Natural killer cell (primary cell): ENCODE measurements at regions not wholly inside any gene's neighbourhood (a gene's known extent, or its start where the extent isn't known, plus 50 kb on each side); places are given as distances from the start of the nearest gene placed in this dataset.

Experiments used
- ATAC-seq, 3 donors: fragments of 150-1000 bp in 2 of 3; fragments of 200-7000 bp in 1 of 3; cut with Tn5 transposase; 1 replicate in 1 of 3; 2 replicates in 2 of 3; pipeline ENCODE4 v1.10.0; 2021; ENCODE audit warnings: mild to moderate bottlenecking in 2 of 3, moderate library complexity in 2 of 3
- DNase-seq, 2 donors: peaks; one replicate each; pipeline versions ENCODE4 v3.0.0 to v3.0.0-alpha.2; 2013 to 2021; ENCODE audit warnings: mixed read lengths in 1 of 2
- H3K27ac ChIP-seq: one replicate; pipeline ENCODE4 v1.5.1; 2013; ENCODE audit warnings: mild to moderate bottlenecking, low read length
- H3K27me3 ChIP-seq: one replicate; pipeline ENCODE4 v1.6.1; 2013; ENCODE audit warnings: low read length; ENCODE audit not compliant: control insufficient read depth, insufficient read depth
- H3K36me3 ChIP-seq: one replicate; pipeline ENCODE4 v1.6.1; 2013; ENCODE audit warnings: low read length; ENCODE audit not compliant: control insufficient read depth, insufficient read depth
- H3K4me1 ChIP-seq: one replicate; pipeline ENCODE4 v1.6.1; 2013; ENCODE audit warnings: low read length; ENCODE audit not compliant: control insufficient read depth, insufficient read depth
- H3K4me3 ChIP-seq: one replicate; pipeline ENCODE4 v1.5.1; 2013; ENCODE audit warnings: low read length
- H3K9me3 ChIP-seq: one replicate; pipeline ENCODE4 v1.6.1; 2013; ENCODE audit warnings: low read length; ENCODE audit not compliant: control insufficient read depth, insufficient read depth
- H3K27ac Mint-ChIP-seq, 2 donors: one replicate each; pipeline ENCODE4 v1.8.0; 2022; ENCODE audit warnings: mild to moderate bottlenecking in 2 of 2, mixed read lengths in 2 of 2, moderate library complexity in 1 of 2
- H3K27me3 Mint-ChIP-seq, 2 donors: one replicate each; pipeline ENCODE4 v1.8.0; 2022; ENCODE audit warnings: low read depth in 2 of 2, mixed read lengths in 2 of 2
- H3K36me3 Mint-ChIP-seq: one replicate; pipeline ENCODE4 v1.8.0; 2022; ENCODE audit warnings: mixed read lengths
- H3K4me1 Mint-ChIP-seq, 2 donors: one replicate each; pipeline ENCODE4 v1.8.0; 2022; ENCODE audit warnings: mixed read lengths in 2 of 2
- H3K4me3 Mint-ChIP-seq: one replicate; pipeline ENCODE4 v1.8.0; 2022; ENCODE audit warnings: mild to moderate bottlenecking, moderate library complexity, mixed read lengths
- H3K9me3 Mint-ChIP-seq, 2 donors: one replicate each; pipeline ENCODE4 v1.8.0; 2022; ENCODE audit warnings: mixed read lengths in 2 of 2
- CTCF ChIP-seq: fragments of 200-600 bp; IDR thresholded peaks from one replicate; pipeline ENCODE4 v1.8.0; 2022; ENCODE audit warnings: antibody characterized with exemption
- WGBS: methylation state at CpG from one replicate; pipeline ENCODE4 v1.1.7; 2013; ENCODE audit warnings: missing lambda C conversion rate; ENCODE audit not compliant: insufficient coverage; 5-methylcytosine and 5-hydroxymethylcytosine counted together
- intact Hi-C: fragments of 100-400 bp; cut with micrococcal nuclease; formaldehyde crosslinking; loops from one replicate; pipeline ENCODE4 v1.14.2; 2022

DNA sequence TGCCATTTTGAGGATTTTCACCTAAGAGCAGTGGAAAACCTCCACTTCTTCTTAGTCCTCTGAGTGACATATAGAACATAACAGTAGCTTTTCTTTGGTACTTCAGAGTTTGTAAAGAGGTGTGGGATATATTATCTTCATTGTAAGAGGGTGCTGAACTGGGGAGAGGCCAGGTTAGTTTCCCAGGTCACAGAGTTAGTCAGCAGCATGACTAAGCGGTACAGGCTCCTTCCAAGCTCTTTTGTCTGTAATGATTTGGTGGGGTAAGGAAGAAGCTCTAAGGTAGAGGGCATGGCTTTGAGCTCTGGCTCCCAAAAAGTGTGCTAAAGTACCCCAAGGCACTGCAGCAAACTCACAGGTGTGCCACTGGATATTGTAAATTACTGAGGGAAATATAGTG, 325.0 kb upstream of the PLXNA2 start:
- Histone ChIP-seq H3K36me3 (no peaks in the 10 kb centered on the region), H3K4me3 (no peak overlapping the region), H3K9me3 (no peaks in the 10 kb centered on the region), H3K27ac (no peak overlapping the region), H3K4me1 (no peaks in the 10 kb centered on the region), H3K27me3 (no peaks in the 10 kb centered on the region)
- Mint-ChIP-seq H3K27me3 (peaks cover 2 to 9% of the 10 kb centered on the region in 2 donors), H3K4me3 (no peak overlapping the region), H3K36me3 (no peaks in the 10 kb centered on the region), H3K4me1 (no peaks in the 10 kb centered on the region), H3K9me3 (peaks cover 0 to 7% of the 10 kb centered on the region in 2 donors), H3K27ac (no peak overlapping the region)
- ATAC-seq (no peak), DNase-seq (no peak)
- WGBS = 89% methylated on average over 1 of the region's 1 CpG
- no peak for TF ChIP-seq CTCF
- intact Hi-C loops = no loop called here

- no peaks in the 10 kb centered on the region for H3K4me1 Mint-ChIP-seq
- ATAC-seq = no peak
- no peaks in the 10 kb centered on the region for H3K36me3 Mint-ChIP-seq
- Histone ChIP-seq H3K27ac (no peak overlapping the region), H3K4me1 (no peaks in the 10 kb centered on the region), H3K27me3 (no peaks in the 10 kb centered on the region), H3K36me3 (no peaks in the 10 kb centered on the region), H3K4me3 (no peak overlapping the region), H3K9me3 (no peaks in the 10 kb centered on the region)
- peaks cover 0 to 9% of the 10 kb centered on the region in 2 donors for H3K27me3 Mint-ChIP-seq
- no peak for DNase-seq
- TF ChIP-seq CTCF = no peak
- H3K27ac Mint-ChIP-seq = no peak overlapping the region
- peaks cover 0 to 4% of the 10 kb centered on the region in 2 donors for H3K9me3 Mint-ChIP-seq
- no peak overlapping the region for H3K4me3 Mint-ChIP-seq
- WGBS = 96% methylated on average over 5 of the region's 5 CpGs
- intact Hi-C loops = no loop called here
These were observed 326.2 kb upstream of the PLXNA2 start for GRCh38 chr1:208570362-208570761.

DNA sequence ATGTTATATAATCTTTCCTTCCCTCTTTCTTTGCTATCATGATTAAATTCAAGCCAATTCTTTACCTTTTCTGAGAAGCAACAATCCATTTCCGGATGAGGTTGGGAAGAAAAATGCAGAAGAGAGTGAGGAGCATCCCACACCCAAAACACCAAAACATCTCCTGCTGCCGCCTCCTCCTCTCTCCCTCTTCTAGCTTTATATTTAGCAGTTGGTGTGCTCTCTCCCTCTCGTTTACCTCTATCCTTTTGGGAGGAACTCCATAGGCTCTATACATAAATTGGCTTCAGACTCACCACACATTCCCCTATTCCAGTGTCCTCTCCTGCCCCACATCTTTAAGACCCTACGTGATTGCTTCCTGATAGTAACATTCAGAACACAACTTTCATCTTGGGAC, 332.2 kb upstream of the PLXNA2 start:
- intact Hi-C loops = no loop called here
- ATAC-seq (no peak), DNase-seq (no peak)
- H3K27ac Mint-ChIP-seq = no peak overlapping the region
- H3K27me3 ChIP-seq = no peaks in the 10 kb centered on the region
- WGBS = 80% methylated on average over 3 of the region's 4 CpGs
- no peaks in the 10 kb centered on the region for H3K27me3 Mint-ChIP-seq
- H3K4me1 ChIP-seq = no peaks in the 10 kb centered on the region
- no peak overlapping the region for H3K4me3 Mint-ChIP-seq
- H3K27ac ChIP-seq = no peak overlapping the region
- peaks cover 0 to 2% of the 10 kb centered on the region in 2 donors for H3K9me3 Mint-ChIP-seq
- no peak overlapping the region for H3K4me3 ChIP-seq
- H3K9me3 ChIP-seq = no peaks in the 10 kb centered on the region
- no peaks in the 10 kb centered on the region for H3K36me3 Mint-ChIP-seq
- H3K4me1 Mint-ChIP-seq = no peaks in the 10 kb centered on the region
- no peaks in the 10 kb centered on the region for H3K36me3 ChIP-seq
- TF ChIP-seq CTCF = no peak

DNA sequence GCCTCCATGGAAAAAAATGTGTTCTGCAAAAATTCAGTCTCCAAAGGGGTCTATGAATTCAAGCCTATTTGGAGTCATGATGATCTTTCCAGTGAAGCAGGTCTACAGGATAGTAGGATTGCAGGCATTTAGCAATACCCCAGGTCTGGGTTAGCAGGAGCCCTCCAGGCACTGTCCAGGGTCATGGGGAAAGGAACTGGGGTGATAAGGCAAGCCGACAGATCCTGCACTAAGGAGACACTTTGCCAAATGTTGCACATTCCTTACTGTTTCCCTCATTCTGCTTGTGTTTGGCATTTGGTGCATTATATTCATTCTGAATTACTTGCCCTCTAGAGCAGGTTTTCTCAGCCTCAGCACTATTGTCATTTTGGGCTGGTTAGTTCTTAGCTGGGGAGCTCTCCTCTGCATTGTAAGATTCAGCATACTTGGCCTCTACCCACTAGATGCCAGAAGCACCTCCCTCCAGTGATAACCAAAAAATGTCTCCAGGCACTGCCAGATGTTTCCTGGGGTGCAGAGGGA, 333.3 kb upstream of the PLXNA2 start:
- Histone ChIP-seq H3K27me3 (no peaks in the 10 kb centered on the region), H3K9me3 (no peaks in the 10 kb centered on the region), H3K27ac (no peak overlapping the region), H3K36me3 (no peaks in the 10 kb centered on the region), H3K4me3 (no peak overlapping the region), H3K4me1 (no peaks in the 10 kb centered on the region)
- Mint-ChIP-seq H3K4me1 (no peaks in the 10 kb centered on the region), H3K4me3 (no peak overlapping the region), H3K27me3 (no peaks in the 10 kb centered on the region), H3K9me3 (peaks cover 0 to 3% of the 10 kb centered on the region in 2 donors), H3K36me3 (no peaks in the 10 kb centered on the region), H3K27ac (no peak overlapping the region)
- DNase-seq = no peak
- no peak for ATAC-seq
- intact Hi-C loops = no loop called here
- 100% methylated on average over 1 of the region's 1 CpG for WGBS
- no peak for TF ChIP-seq CTCF
